ENCODE measurements at regions not wholly inside any gene's neighbourhood (a gene's known extent, or its start where the extent isn't known, plus 50 kb on each side); places are given as distances from the start of the nearest gene placed in this dataset.

DNA sequence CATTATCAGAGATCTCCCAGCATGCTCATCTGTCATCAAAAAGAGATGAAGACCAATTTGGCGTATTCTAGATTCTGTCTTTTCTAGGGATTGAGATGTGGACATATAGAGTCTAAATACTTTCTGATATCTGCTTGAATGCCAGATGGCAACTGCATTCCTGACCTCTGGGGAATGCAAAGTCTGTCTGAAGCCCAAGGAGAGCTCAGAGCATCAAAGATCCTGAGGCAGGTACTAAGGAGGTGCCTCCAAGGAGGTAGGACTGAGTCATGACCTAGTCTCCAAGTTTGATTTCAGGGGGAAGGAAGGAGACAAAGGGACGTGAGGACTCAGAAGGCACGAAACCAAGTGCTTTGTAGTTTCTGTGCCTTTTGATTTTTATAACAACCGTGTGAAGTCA is 448.4 kb downstream of the HS3ST3B1 start:
- TF ChIP-seq POLR2A (IDR thresholded peaks at IDR 0.05; ENCODE audit: low read length) (no peak), GATA1 (IDR thresholded peaks at IDR 0.05; ENCODE audit: low read depth, low read length) (no peak)
